Fibroblast of mammary gland (primary cell): ENCODE measurements at regions not wholly inside any gene's neighbourhood (a gene's known extent, or its start where the extent isn't known, plus 50 kb on each side); places are given as distances from the start of the nearest gene placed in this dataset.

Source experiments
- DNase-seq: peaks from one replicate; pipeline ENCODE4 v3.0.0-alpha.2; 2010; ENCODE audit warnings: low read depth
- H3K4me3 ChIP-seq: 2 replicates; pipeline ENCODE4 v1.5.1; 2011; ENCODE audit warnings: low read depth, mild to moderate bottlenecking, low read length, moderate library complexity; ENCODE audit not compliant: control insufficient read depth
- CTCF ChIP-seq: conservative IDR thresholded peaks from 2 replicates; pipeline ENCODE4 v1.5.1; 2011; ENCODE audit warnings: low read depth, low read length, inconsistent platforms; ENCODE audit not compliant: control insufficient read depth, insufficient read depth

- no peak overlapping the region for H3K4me3 ChIP-seq
- TF ChIP-seq CTCF: no peak
- no peak for DNase-seq
These were observed 216.1 kb downstream of the SLC38A4 start for GRCh38 chr12:46609674-46610073.

GRCh38 chr12:46609273-46609623, 216.5 kb downstream of the SLC38A4 start:
- no peak for DNase-seq
- no peak for TF ChIP-seq CTCF
- H3K4me3 ChIP-seq: no peak overlapping the region

GRCh38 chr12:46608431-46609272, 217.1 kb downstream of the SLC38A4 start:
- DNase-seq: peak; percentile 79
- H3K4me3 ChIP-seq: no peak overlapping the region
- TF ChIP-seq CTCF: no peak

GRCh38 chr12:46604684-46605083, 221.1 kb downstream of the SLC38A4 start:
- no peak for TF ChIP-seq CTCF
- H3K4me3 ChIP-seq: no peak overlapping the region
- DNase-seq: no peak

- H3K4me3 ChIP-seq: no peak overlapping the region
- DNase-seq: no peak
- TF ChIP-seq CTCF: no peak
These were observed 221.9 kb downstream of the SLC38A4 start for GRCh38 chr12:46603776-46604456.

- no peak for TF ChIP-seq CTCF
- no peak for DNase-seq
- no peak overlapping the region for H3K4me3 ChIP-seq
These were observed 223.3 kb downstream of the SLC38A4 start for GRCh38 chr12:46602474-46602873.
